GM19452 (cell line): ENCODE measurements at regions not wholly inside any gene's neighbourhood (a gene's known extent, or its start where the extent isn't known, plus 50 kb on each side); places are given as distances from the start of the nearest gene placed in this dataset.
A peak's percentile ranks its signal among the peaks of the same experiment; 100 is the strongest.

Source experiments
- ATAC-seq: cut with Tn5 transposase; IDR thresholded peaks from one replicate; pipeline ENCODE4 v1.9.1; 2021; ENCODE audit not compliant: unreplicated experiment

DNA sequence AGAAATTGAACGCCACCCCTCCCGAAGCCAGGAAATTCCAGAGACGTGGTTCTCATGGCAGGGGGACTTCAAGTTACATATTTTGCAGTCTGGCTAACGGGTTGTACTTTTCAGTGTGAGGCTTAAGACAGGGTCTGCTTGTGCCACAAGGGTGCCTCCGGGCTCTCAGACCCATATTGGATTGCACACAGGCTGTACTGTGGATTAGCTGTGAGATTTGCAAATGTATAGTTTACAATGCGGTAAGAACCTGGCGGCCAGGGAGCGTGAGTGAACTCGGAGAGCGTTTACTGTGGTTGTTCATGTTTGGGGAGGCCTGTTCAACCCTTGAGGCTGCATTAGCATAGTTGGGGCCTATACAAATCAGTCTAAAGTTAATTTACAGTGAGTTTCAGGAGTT, 143.9 kb upstream of the SIX2 start:
- no peak for ATAC-seq

DNA sequence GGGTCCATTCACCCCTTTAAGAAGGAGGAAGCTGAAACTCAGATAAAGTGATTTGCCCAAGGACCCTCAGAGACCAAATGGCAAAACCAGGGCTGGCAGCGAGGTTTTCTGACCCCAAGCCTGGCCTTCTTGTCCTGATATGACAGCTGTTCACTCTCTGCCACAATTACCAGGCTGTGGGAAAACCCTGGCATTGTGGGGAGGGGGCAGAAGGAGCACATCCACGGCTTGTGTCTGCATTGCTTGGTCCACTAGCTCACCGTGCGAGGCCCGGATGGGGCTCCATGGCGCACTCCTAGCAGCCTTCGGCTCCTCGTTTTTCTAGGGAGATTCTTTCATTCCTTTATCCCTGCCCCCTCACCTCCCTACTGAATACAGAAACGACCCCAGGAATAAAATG, 143.4 kb upstream of the SIX2 start:
- ATAC-seq, result no peak

DNA sequence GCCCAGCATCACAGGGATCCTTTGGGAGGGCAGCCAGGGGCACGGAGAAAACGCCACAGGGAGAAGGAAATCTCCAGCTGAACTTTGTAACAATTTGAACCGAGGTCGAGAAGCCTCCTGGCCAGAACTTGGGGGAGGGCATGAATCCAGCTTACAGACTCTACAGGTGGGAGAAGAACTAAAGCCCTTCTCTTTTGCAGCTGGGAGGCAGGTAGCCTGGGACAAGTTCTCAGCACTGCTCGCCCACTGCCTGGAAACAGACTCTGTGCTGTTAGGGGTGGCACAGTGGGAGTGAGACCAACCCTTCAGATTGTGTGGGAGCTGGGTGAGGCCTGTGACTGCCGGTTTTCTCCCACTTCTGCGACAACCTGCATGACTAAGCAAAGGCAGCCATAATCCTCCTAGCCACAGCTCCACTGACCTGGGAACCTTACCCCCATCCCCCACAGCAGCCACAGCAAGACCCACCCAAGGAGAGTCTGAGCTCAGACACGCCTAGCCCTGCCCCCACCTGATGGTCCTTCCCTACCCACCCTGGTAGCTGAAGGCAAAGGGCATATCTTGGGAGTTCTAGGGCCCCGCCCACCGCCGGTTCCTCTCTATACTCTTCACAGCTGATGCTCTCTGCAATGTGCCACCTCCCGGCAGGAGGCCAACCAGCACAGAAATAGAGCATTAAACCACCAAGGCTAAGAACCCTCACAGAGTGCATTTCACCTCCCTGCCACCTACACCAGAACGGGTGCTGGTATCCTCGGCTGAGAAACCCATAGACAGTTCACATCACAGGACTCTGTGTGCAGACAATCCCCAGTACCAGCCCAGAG, 136.0 kb upstream of the SIX2 start:
- no peak for ATAC-seq

DNA sequence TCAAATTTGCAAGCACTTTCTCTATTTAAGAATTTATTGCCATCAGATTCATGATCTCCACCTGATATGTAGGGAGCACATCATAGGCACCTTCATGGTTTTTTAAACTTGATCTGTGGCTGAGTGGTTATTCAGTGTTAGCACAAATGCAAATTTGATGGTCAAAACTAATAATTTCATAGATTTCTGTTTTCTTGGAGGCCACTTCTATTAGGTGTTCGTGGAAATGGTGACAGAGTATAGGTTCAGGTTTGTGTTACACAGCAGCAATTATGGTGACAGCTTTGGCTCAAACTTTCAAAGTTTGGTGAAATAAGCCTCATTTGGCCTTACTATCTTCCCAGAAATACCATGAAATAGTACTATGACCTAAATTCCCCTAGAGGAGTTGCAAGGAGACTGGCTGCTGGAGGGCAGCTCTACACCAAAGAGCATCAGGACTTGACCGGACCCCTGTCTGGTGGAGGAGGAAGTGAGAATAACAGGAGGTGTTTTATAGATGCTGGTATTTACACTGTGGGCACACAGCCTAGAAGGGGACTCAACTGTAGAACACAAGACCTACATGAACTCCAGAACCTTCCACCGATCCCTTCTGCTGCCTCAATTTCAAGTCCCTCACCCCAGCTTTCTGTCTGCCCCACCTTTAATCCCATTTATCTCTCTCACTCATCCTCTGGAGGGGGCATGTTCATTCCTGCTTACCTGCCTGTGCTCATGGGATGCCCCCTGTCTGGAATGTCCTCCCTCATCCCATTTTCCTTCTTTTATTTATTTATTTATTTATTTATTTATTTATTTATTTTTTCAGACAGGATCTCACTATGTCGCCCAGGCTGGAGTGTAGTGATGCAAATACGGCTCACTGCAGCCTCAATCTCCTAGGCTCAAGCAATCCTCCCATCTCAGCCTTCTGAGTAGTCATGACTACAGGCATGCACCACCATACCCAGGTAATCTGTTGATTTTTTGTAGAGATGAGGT, 132.9 kb upstream of the SIX2 start:
- ATAC-seq, result peak; percentile 81

DNA sequence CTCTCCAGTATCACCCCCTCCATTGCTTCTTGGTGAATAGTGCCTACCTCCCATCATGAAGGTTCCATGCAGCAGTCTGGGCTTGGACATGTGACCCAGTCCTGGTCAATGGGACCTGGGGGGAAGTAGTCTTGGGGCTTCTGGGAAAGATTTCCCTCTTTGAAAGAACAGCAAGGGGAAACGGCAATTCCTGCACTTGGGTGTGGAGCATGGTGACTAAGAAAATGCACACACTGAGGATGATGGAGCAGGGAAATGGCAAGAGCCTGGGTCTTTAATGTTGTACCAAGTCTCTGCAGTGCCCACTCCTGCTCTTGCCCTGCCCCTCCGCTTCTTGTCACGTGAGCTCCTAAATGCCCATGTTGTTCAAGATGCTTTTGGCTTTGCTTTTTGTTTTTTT, 131.4 kb upstream of the SIX2 start:
- no peak for ATAC-seq

DNA sequence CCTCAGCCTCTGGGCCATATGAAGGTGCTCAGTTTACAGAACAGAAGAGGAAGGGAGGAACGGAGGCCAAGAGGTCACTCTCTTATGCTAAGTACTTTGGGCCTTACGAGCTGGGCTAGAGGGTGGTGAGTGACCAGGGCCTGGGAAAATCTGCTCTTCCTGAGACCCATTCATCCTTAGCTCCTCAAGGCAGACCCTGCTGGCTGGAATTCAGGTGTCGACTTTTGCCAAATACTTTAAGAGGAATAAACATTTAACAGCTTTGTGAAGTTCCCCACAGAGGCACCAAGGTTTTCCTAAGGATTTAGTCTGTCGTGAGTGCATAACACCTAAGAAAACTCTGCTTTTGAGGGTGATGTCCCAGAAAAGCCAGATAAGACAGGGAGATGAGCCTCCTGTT, 129.7 kb upstream of the SIX2 start:
- no peak for ATAC-seq

DNA sequence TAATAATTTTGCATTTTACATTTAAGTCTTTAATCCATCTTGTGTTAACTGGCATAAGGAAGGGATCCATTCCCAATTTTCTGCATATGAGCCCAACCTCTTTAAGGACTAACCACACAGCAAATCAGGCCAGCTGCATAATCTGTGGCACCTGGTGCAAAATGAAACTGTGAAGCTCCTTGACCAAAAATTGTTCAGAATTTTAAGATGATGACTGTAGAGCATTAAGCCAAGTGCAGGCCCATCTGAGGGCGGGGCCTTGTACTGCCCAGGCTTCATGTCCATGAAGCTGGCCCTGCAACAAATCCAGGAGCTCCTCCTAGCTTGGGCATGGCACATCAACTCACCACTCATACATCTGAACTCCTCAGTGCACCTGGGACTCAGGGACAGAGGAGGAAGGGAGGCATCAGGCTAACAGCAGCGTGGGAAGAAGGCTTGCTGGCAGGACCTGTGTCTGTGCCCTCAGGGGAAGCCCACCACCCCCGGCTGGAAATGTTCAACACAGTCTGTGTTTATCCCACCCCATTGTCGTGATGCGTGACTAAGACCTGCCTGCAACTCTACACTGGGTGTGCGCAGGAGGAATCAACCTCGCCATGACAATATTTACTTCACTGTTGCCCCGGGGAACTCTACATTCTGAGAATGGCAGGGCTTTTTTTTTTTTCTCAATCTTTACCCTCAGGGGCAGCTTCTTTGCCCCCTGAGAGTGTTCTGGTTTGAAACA, 128.9 kb upstream of the SIX2 start:
- no peak for ATAC-seq

DNA sequence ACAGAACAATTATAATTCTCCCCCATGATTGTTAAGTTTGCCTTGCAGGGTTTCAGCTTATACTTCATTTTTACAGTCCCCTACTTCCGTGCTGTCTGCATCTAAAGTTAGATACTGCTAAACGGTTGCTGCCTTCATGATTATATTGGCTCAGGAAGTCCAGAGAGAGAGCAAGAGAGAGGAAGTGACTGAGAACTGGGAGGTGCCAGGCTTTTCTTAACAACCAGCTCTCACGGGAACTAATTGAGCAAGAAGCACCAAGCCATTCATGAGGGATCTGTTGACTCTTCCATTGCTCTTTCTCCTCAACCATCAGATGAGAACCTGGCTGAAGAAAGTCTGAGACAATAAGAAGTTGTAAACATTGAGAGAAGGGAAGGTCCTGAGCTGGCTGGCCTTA, 125.5 kb upstream of the SIX2 start:
- no peak for ATAC-seq

DNA sequence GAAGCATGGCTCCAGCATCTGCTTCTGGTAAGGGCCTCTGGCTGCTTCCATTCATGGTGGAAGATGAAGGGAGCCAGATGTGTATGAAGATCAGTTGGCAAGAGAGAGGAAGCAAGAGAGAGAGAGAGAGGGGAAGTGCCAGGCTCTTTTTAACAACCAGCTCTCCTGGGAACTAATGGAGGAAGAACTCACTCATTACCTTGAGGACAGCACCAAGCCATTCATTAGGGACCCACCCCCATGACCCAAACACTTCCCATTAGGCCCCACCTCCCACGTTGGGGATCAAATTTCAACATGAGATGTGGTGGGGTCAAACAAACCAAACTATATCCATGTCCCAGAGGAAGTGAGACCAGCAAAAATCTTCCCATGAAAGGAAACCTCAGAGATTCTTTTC, 124.8 kb upstream of the SIX2 start:
- no peak for ATAC-seq

DNA sequence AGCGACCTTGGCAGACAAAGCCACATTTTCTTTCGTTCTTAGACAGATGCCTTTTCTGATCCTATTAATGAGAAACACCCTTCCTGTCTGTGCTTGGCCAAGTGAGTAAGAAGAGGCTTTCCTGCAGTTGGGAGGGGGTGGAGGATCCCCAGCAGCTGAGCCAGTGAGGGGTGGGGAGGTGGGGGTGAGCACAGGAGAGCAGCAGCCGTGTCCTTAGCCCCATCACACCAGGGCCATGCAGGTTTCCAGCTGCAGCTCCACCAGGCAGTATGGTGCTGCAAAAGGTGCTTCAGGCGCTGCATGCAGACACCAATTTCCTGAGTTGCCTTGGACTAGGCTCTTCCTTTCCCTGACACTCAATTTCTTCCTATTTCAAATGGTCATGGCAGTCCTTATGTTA, 123.3 kb upstream of the SIX2 start:
- ATAC-seq, result no peak

DNA sequence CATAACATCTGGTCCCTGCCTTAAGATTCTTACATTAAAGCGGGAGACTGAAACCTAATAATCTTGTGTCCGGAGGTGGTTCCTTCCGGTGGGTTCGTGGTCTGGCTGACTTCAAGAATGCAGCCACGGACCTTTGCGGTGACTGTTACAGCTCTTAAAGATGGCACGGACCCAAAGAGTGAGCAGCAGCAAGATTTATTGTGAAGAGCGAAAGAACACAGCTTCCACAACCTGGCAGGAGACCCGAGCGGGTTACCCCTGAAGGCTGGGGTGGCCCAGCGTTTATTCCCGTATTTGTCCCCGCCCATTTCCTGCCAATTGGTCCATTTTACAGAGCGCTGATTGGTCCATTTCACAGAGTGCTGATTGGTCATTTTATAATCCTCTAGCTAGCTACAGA, 122.3 kb upstream of the SIX2 start:
- no peak for ATAC-seq

DNA sequence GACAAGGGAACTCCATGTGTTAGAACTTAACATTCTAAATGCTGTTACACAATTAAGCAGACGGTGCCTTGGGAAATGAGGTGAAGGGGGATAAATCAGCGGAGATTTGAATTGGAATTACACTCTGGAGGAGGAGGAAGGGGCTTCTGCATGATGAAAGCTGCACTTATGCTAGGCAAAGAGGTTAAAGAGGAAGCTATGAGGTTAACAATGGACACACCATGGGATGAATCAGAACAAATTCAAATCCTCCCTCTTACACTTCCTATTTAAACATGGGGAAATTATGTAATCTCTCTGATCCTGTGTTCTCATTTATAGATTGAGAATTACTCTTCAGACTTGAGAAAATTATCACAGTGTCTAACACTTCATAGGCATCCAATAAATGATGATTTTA, 121.5 kb upstream of the SIX2 start:
- ATAC-seq, result no peak

DNA sequence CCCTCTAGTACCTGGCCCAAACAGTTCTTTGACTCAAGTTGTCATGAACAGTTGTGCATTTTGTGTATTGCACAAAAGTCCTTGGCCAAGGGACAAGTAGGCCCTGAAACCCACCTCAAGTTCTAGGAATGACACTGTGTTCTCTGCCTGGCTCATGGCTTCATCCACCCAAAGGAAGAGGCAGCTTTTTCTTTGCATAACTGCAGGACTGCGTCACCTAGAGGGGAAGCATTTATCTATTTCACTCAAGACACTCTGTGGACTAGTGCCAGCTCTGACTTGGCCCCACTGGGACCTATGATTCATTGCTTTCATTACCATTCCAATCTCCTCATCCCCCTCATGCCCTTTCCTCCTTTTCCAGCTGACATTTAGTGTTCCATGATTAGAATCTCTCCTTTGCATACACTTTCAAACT, 119.3 kb upstream of the SIX2 start:
- ATAC-seq, result no peak

DNA sequence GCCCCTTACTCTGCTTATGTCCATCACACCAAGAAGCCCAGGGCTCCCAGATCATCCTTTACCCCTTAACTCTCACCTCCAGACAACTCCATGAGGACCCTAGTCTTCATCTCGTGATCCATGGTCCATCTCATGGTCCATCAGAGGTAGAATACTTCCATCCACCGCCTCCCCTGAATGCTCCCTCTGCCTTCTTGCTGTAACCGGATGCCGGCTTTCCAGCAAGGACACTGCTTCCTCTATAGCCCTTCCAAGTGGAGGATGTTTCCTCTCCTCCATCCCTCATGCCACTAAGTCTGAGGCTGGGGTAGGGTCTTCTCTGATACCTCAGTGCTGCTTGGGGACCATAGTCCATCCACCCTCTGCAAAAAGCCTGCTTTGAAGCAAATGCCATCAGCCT, 118.6 kb upstream of the SIX2 start:
- ATAC-seq, result no peak

DNA sequence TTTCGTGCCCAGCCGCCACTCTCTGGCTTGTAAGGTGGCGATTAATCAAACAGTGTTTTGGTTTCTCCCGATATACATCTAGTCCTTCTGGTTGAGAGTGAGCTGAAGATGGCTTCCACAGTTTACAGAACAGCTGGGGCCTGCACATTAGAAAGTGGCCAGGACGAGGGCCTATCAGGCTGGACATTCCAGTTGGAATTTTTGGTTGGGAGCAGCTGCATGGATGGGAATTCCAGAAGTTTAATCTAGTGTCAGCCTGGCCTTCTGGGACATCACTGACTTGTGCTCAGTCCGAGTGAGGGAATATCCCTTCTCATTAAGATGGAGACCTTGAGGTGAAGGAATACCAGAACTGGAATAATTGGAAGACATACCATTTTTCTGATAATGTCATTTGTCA, 118.1 kb upstream of the SIX2 start:
- no peak for ATAC-seq

DNA sequence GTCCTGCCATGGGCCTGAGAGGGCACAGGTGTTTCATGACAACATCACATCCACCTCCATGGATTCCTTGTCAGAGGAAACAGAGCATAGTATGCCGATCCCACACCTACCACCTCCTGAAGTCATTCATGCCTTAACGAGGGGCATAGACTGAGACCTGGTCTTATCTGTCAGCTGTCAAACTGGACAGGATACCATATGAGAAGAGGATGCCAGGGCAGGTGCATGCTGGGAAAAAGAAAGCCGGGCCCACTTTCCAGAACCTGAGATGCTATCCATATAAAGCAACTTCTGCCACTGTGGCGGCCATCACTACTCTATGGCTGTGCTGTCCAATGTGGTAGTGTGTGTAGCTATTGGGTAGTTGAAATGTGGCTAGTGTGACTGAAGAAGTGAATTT, 116.0 kb upstream of the SIX2 start:
- no peak for ATAC-seq

DNA sequence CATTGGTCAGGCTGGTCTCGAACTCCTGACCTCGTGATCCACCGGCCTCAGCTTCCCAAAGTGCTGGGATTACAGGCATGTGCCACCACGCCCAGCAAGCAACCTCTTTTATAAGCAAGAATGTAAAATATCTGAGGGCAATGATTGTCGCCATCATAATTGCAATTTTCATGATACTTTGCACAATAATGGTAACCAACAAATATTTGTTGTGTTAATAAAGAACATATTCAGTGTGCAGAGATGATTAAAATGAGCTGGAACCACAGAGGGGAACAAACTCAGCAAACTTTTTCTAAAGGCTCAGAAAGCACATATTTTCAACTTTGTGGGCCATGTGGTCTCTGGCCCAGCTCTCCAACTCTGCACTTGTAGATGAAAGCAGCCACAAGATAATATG, 115.2 kb upstream of the SIX2 start:
- no peak for ATAC-seq

DNA sequence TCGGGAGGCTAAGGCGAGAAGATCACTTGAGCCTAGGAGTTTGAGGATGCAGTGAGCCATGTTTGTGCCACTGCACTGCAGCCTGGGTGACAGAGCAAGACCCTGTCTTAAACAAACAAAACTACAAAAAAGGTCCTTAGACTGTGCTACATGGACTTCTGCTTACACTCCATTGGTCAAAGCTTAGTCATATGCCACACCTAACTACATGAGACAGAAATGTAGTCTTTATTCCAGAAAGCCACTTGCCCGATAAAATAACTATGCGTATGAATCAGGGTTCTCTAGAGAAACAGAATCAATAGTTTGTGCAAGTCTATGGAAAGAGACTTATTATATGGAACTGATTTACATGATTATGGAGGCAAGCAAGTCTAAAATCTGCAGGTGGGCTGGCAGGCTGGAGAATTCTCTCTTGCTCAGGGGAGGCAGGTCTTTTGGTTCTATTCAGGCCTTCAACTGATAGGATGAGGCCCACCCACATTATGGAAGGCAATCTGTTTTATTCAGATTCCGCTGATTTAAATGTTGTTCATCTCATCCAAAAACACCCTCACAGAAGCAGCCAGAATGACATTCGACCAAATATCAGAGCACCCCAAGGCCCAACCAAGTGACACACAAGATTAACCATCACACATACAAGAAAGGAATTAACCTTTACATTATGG, 114.4 kb upstream of the SIX2 start:
- ATAC-seq, result no peak

DNA sequence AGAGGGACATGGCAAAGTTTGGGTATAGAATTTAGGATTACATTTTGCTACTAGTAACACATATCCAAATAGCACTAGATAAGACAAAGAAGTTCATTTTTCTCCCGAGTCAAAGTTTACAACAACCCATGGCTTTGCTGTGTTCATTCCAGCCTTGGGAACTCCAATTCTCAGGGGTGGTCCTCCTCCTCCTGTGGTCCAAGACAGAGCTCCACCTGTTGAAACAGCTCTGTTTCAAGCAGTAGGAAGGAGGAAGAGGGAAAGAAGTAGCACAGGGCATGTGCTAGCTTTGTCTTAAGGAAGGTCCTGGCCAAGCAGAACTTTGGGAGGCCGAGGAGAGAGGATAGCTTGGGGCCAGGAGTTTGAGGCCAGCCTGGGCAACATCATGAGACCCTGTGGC, 113.8 kb upstream of the SIX2 start:
- ATAC-seq, result no peak

DNA sequence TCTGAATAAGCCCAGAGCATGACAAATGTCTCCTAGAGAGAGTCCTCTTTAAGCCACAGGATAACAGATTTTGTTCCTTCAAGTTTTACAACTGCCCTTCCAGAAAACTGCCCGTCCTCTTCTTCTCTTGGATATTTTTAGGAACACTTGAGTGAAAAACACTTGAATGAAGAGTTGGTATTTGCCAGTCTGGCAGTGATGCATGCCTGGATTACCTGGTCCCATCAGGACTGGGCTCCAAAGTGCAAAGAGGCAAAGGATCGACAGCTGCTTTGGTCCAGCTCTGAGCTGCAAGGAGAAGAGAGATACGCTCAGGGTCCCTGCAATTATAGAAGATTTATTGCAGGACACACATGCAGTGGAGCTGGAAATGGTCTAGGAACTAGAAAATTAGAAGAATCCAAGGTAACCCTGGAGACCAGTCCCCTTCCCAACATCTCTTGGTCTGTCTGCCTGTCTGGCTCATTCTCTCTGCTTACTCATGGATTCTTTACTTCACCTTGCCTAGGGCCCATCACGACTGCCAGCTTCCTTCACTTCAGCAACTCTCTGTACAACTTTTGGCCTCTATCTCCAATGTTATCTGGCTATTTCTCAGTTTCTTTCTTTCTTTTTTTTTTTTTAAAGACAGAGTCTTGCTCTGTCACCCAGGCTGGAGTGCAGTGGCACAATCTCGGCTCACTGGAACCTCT, 112.1 kb upstream of the SIX2 start:
- ATAC-seq, result no peak
